IMR-90 (cell line): ENCODE measurements at regions not wholly inside any gene's neighbourhood (a gene's known extent, or its start where the extent isn't known, plus 50 kb on each side); places are given as distances from the start of the nearest gene placed in this dataset.

Source experiments
- ATAC-seq: fragments of 200-7000 bp; cut with Tn5 transposase; 2 replicates; pipeline ENCODE4 v1.9.1; 2020; ENCODE audit warnings: low read depth, mild to moderate bottlenecking, moderate library complexity
- BruUV-seq: library from RNA; stranded (reverse); fragments of 400-500 nt; replicated peaks from 2 replicates; lab custom pipeline; 2021; lab: Mats Ljungman, UMichigan
- CTCF ChIA-PET: fragments of 300-600 bp; formaldehyde crosslinking; extraction: SDS; loops from one replicate; lab custom pipeline; 2021; ENCODE audit warnings: antibody characterized with exemption; lab: Yijun Ruan, JAX
- POLR2A ChIA-PET: fragments of 300-600 bp; sonication (Branson Sonifier 250); formaldehyde crosslinking; loops from one replicate; lab custom pipeline; 2022; ENCODE audit warnings: antibody characterized with exemption; ENCODE audit not compliant: unreplicated experiment; lab: Charles Lee
- DNase-seq: peaks from one replicate; pipeline ENCODE4 v3.0.0; 2013
- H2AFZ ChIP-seq: replicated peaks from 2 replicates; pipeline ENCODE3; 2013; ENCODE audit warnings: low read length, mild to moderate bottlenecking; ENCODE audit not compliant: poor library complexity
- H2AK5ac ChIP-seq: 2 replicates; pipeline ENCODE4 v1.6.1; 2013; ENCODE audit warnings: low read depth, low read length, inconsistent platforms
- H2AK9ac ChIP-seq: replicated peaks from 2 replicates; pipeline ENCODE3; 2013; ENCODE audit warnings: mild to moderate bottlenecking, low read depth, low read length, moderate library complexity; ENCODE audit not compliant: poor library complexity
- H2BK120ac ChIP-seq: 2 replicates; pipeline ENCODE4 v1.6.1; 2013; ENCODE audit warnings: low read depth, low read length, inconsistent platforms
- H2BK15ac ChIP-seq: 3 replicates; pipeline ENCODE4 v1.6.1; 2013; ENCODE audit warnings: low read depth, low read length, inconsistent platforms
- H2BK20ac ChIP-seq: 2 replicates; pipeline ENCODE4 v1.6.1; 2013; ENCODE audit warnings: low read depth, mild to moderate bottlenecking, inconsistent platforms, low read length, moderate library complexity
- H2BK5ac ChIP-seq: 2 replicates; pipeline ENCODE4 v1.6.1; 2013; ENCODE audit warnings: mild to moderate bottlenecking, low read depth, low read length, inconsistent platforms; ENCODE audit not compliant: poor library complexity, severe bottlenecking
- H3K14ac ChIP-seq: replicated peaks from 2 replicates; pipeline ENCODE4 v1.6.1; 2013; ENCODE audit warnings: low read depth, low read length, inconsistent platforms
- H3K18ac ChIP-seq: 2 replicates; pipeline ENCODE4 v1.6.1; 2013; ENCODE audit warnings: low read depth, low read length, control low read depth
- H3K23ac ChIP-seq: 2 replicates; pipeline ENCODE4 v1.6.1; 2013; ENCODE audit warnings: low read depth, low read length, inconsistent platforms
- H3K27ac ChIP-seq: 2 replicates; pipeline ENCODE4 v1.5.1; 2013; ENCODE audit warnings: mild to moderate bottlenecking, control low read depth, low read length; ENCODE audit not compliant: insufficient read depth
- H3K27me3 ChIP-seq: 2 replicates; pipeline ENCODE4 v1.6.1; 2013; ENCODE audit warnings: low read length; ENCODE audit not compliant: control insufficient read depth, insufficient read depth
- H3K36me3 ChIP-seq: 2 replicates; pipeline ENCODE4 v1.6.1; 2013; ENCODE audit warnings: low read length, mixed read lengths; ENCODE audit not compliant: control insufficient read depth, insufficient read depth
- H3K4ac ChIP-seq: 2 replicates; pipeline ENCODE4 v1.6.1; 2013; ENCODE audit warnings: low read depth, low read length, inconsistent platforms
- H3K4me1 ChIP-seq: 2 replicates; pipeline ENCODE4 v1.6.1; 2013; ENCODE audit warnings: low read length, mixed read lengths; ENCODE audit not compliant: control insufficient read depth, insufficient read depth
- H3K4me2 ChIP-seq: 2 replicates; pipeline ENCODE4 v1.6.1; 2013; ENCODE audit warnings: low read depth, mild to moderate bottlenecking, control low read depth, low read length, moderate library complexity
- H3K4me3 ChIP-seq: 2 replicates; pipeline ENCODE4 v1.5.1; 2013; ENCODE audit warnings: low read depth, mild to moderate bottlenecking, control low read depth, low read length, moderate library complexity; ENCODE audit not compliant: insufficient read depth
- H3K56ac ChIP-seq: 2 replicates; pipeline ENCODE4 v1.6.1; 2013; ENCODE audit warnings: low read length, inconsistent platforms; ENCODE audit not compliant: insufficient read depth; ENCODE audit errors: extremely low read depth
- H3K79me1 ChIP-seq, 2 experiments: 2 replicates each; pipeline ENCODE4 v1.6.1; 2013; ENCODE audit warnings: low read length in 2 of 2, inconsistent platforms in 1 of 2, low read depth in 1 of 2
- H3K9ac ChIP-seq: 2 replicates; pipeline ENCODE4 v1.6.1; 2013; ENCODE audit warnings: low read depth, low read length, control low read depth
- H3K9me1 ChIP-seq: 2 replicates; pipeline ENCODE4 v1.6.1; 2013; ENCODE audit warnings: low read length, inconsistent platforms; ENCODE audit not compliant: insufficient read depth
- H3K9me3 ChIP-seq: 2 replicates; pipeline ENCODE4 v1.6.1; 2013; ENCODE audit warnings: low read length; ENCODE audit not compliant: control insufficient read depth, insufficient read depth
- H4K20me1 ChIP-seq: 2 replicates; pipeline ENCODE4 v1.6.1; 2013; ENCODE audit warnings: low read length, inconsistent platforms; ENCODE audit not compliant: insufficient read depth
- H4K5ac ChIP-seq: 2 replicates; pipeline ENCODE4 v1.6.1; 2013; ENCODE audit warnings: mild to moderate bottlenecking, low read depth, low read length, control low read depth
- H4K8ac ChIP-seq, 2 experiments: 2 replicates each; pipeline ENCODE4 v1.6.1; 2013; ENCODE audit warnings: low read depth in 2 of 2, low read length in 2 of 2, control low read depth in 1 of 2, inconsistent platforms in 1 of 2
- H4K91ac ChIP-seq: 2 replicates; pipeline ENCODE4 v1.6.1; 2013; ENCODE audit warnings: low read depth, low read length, inconsistent platforms; ENCODE audit not compliant: insufficient read depth
- FOS ChIP-seq: fragments of 150-350 bp; IDR thresholded peaks from 2 replicates; pipeline ENCODE4 v1.6.1; 2016; ENCODE audit warnings: low read depth, low read length
- MAFK ChIP-seq: IDR thresholded peaks from 2 replicates; pipeline ENCODE4 v1.6.1; 2012; ENCODE audit warnings: low read depth, low read length, improper control_type of control experiment
- MXI1 ChIP-seq: IDR thresholded peaks from 2 replicates; pipeline ENCODE4 v1.6.1; 2012; ENCODE audit warnings: low read depth, mild to moderate bottlenecking, low read length, moderate library complexity, borderline replicate concordance
- POLR2A ChIP-seq: IDR thresholded peaks from 2 replicates; pipeline ENCODE4 v1.6.1; 2012; ENCODE audit warnings: mild to moderate bottlenecking, low read depth, low read length
- WGBS, 2 experiments: methylation state at CpG; one replicate each; pipeline versions ENCODE4 v1.1.5 to v1.1.7; 2013; ENCODE audit warnings: missing lambda C conversion rate in 2 of 2; ENCODE audit not compliant: insufficient read length in 1 of 2; ENCODE audit errors: extremely low coverage in 2 of 2; 5-methylcytosine and 5-hydroxymethylcytosine counted together
- dilution Hi-C: fragments of 300-500 bp; cut with HindIII; formaldehyde crosslinking; loops from one replicate; pipeline ENCODE4 v1.14.3; 2018; ENCODE audit warnings: low sequenced_read_pairs; ENCODE audit not compliant: unreplicated experiment
- in situ Hi-C: fragments of 300-500 bp; cut with MboI; formaldehyde crosslinking; loops from 3 replicates; pipeline ENCODE4 v1.14.3; 2019; ENCODE audit warnings: low sequenced_read_pairs, inconsistent platforms, mixed read lengths
- intact Hi-C: fragments of 100-400 bp; cut with micrococcal nuclease; formaldehyde crosslinking; loops from 2 replicates; pipeline ENCODE4 v1.10.0; 2022
- TF ChIP-seq, protein P1 (sequence below): conservative IDR thresholded peaks from 2 replicates; pipeline ENCODE4 v1.5.1; 2012; ENCODE audit warnings: mild to moderate bottlenecking, low read depth, low read length, improper control_type of control experiment
- TF ChIP-seq, protein P2 (sequence below): fragments of 150-350 bp; IDR thresholded peaks from 2 replicates; pipeline ENCODE4 v1.6.1; 2016; ENCODE audit warnings: low read depth, mild to moderate bottlenecking, low read length, moderate library complexity, borderline replicate concordance
- TF ChIP-seq, protein P3 (sequence below): fragments of 150-350 bp; IDR thresholded peaks from 2 replicates; pipeline ENCODE4 v1.6.1; 2017; ENCODE audit warnings: mild to moderate bottlenecking, antibody characterized with exemption, low read length, low read depth

DNA sequence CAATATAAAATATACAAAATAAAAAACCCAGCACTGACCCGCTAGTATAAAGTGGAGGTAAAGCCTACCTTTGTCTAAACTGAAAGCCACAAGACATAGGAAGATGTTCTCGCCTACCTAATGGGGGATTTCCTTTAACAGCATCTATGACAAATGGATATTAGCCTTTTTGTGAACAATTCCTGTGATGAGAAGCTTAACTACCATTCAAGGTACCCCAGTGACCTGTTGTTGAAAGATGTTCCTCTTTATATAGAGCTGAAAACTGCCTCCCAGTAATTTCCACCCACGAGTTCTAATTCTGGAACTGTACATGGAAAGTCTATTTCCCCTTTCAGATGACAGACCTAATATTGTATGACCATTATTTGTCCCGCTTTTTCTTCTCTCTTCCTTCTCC, 109.8 kb upstream of the RASGRP1 start:
- POLR2A ChIA-PET, result no interaction called here
- DNase-seq (no peak), ATAC-seq (no peak)
- no CpG with 5 or more reads among the region's 4 CpGs for WGBS, 2 experiments
- no peak overlapping the region for H3K4me2 ChIP-seq
- CTCF ChIA-PET, result interaction anchor here (0.7 to 1.0 kb wide), 2 partner anchors 10 to 13 kb away, joined by 3 to 4 read pairs; no protein-coding TSS in a partner anchor
- no peak overlapping the region for H3K18ac ChIP-seq
- H2AK9ac ChIP-seq, result no peak overlapping the region
- dilution Hi-C loops (no loop called here), in situ Hi-C loops (loop anchor here (25.0 kb wide), 1 partner anchor 487 kb away; no protein-coding TSS in a partner anchor), intact Hi-C loops (no loop called here)
- no peaks in the 10 kb centered on the region for H4K20me1 ChIP-seq
- no peaks in the 10 kb centered on the region for H3K36me3 ChIP-seq
- H2AFZ ChIP-seq, result no peak overlapping the region
- H2BK20ac ChIP-seq, result no peak overlapping the region
- H2BK15ac ChIP-seq, result no peak overlapping the region
- no peak overlapping the region for H3K4ac ChIP-seq
- H2BK5ac ChIP-seq, result no peak overlapping the region
- no peak overlapping the region for H3K56ac ChIP-seq
- H3K9me3 ChIP-seq, result no peaks in the 10 kb centered on the region
- H4K91ac ChIP-seq, result no peak overlapping the region
- no peak overlapping the region for H3K23ac ChIP-seq
- no peak overlapping the region for H3K9ac ChIP-seq
- no peaks in the 10 kb centered on the region for H3K9me1 ChIP-seq
- no peak overlapping the region for H2AK5ac ChIP-seq
- TF ChIP-seq, protein P1, sequence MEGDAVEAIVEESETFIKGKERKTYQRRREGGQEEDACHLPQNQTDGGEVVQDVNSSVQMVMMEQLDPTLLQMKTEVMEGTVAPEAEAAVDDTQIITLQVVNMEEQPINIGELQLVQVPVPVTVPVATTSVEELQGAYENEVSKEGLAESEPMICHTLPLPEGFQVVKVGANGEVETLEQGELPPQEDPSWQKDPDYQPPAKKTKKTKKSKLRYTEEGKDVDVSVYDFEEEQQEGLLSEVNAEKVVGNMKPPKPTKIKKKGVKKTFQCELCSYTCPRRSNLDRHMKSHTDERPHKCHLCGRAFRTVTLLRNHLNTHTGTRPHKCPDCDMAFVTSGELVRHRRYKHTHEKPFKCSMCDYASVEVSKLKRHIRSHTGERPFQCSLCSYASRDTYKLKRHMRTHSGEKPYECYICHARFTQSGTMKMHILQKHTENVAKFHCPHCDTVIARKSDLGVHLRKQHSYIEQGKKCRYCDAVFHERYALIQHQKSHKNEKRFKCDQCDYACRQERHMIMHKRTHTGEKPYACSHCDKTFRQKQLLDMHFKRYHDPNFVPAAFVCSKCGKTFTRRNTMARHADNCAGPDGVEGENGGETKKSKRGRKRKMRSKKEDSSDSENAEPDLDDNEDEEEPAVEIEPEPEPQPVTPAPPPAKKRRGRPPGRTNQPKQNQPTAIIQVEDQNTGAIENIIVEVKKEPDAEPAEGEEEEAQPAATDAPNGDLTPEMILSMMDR, result no peak
- TF ChIP-seq MXI1 (no peak), MAFK (no peak), FOS (no peak), POLR2A (no peak)
- TF ChIP-seq, protein P2, sequence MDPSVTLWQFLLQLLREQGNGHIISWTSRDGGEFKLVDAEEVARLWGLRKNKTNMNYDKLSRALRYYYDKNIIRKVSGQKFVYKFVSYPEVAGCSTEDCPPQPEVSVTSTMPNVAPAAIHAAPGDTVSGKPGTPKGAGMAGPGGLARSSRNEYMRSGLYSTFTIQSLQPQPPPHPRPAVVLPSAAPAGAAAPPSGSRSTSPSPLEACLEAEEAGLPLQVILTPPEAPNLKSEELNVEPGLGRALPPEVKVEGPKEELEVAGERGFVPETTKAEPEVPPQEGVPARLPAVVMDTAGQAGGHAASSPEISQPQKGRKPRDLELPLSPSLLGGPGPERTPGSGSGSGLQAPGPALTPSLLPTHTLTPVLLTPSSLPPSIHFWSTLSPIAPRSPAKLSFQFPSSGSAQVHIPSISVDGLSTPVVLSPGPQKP, result no peak
- TF ChIP-seq, protein P3, sequence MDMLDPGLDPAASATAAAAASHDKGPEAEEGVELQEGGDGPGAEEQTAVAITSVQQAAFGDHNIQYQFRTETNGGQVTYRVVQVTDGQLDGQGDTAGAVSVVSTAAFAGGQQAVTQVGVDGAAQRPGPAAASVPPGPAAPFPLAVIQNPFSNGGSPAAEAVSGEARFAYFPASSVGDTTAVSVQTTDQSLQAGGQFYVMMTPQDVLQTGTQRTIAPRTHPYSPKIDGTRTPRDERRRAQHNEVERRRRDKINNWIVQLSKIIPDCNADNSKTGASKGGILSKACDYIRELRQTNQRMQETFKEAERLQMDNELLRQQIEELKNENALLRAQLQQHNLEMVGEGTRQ, result no peak
- H2BK120ac ChIP-seq, result no peak overlapping the region
- no TSS peak for BruUV-seq
- no peak overlapping the region for H3K4me3 ChIP-seq
- H4K5ac ChIP-seq, result no peak overlapping the region
- H4K8ac ChIP-seq, result no peak overlapping the region
- H3K4me1 ChIP-seq, result no peaks in the 10 kb centered on the region
- peaks cover 49% of the 10 kb centered on the region for H3K27me3 ChIP-seq
- no peak overlapping the region for H3K14ac ChIP-seq
- H3K79me1 ChIP-seq, result no peaks in the 10 kb centered on the region
- no peak overlapping the region for H3K27ac ChIP-seq
